Upper lobe of left lung (tissue), 6 donors: ENCODE measurements at regions not wholly inside any gene's neighbourhood (a gene's known extent, or its start where the extent isn't known, plus 50 kb on each side); places are given as distances from the start of the nearest gene placed in this dataset.
A peak's percentile ranks its signal among the peaks of the same experiment; 100 is the strongest.

ENCODE experiments used
- ATAC-seq, 2 donors: fragments of 200-7000 bp; cut with Tn5 transposase; one replicate each; pipeline ENCODE4 v1.9.1; 2022; ENCODE audit warnings: mild to moderate bottlenecking in 2 of 2, moderate library complexity in 2 of 2; ENCODE audit not compliant: low FRiP score in 2 of 2
- DNase-seq, 2 donors: peaks; one replicate each; pipeline ENCODE4 v3.0.0-alpha.2; 2019 to 2020
- H3K27ac ChIP-seq, 4 donors: fragments of 200-600 bp; sonication (generic); one replicate each; pipeline ENCODE4 v1.5.1; 2016 to 2019
- H3K27me3 ChIP-seq, 4 donors: fragments of 200-600 bp; sonication (generic); one replicate each; pipeline ENCODE4 v1.5.1; 2017 to 2019
- H3K36me3 ChIP-seq, 4 donors: fragments of 200-600 bp; sonication (generic); one replicate each; pipeline ENCODE4 v1.5.1; 2016 to 2019
- H3K4me1 ChIP-seq, 4 donors: fragments of 200-600 bp; sonication (generic); one replicate each; pipeline ENCODE4 v1.5.1; 2018 to 2019
- H3K4me3 ChIP-seq, 4 donors: fragments of 200-600 bp; sonication (generic); one replicate each; pipeline ENCODE4 v1.5.1; 2017 to 2019; ENCODE audit warnings: mild to moderate bottlenecking in 2 of 4, moderate library complexity in 1 of 4
- H3K9me3 ChIP-seq, 4 donors: fragments of 200-600 bp; sonication (generic); one replicate each; pipeline ENCODE4 v1.5.1; 2018 to 2019
- EP300 ChIP-seq, 4 donors: sonication (generic); formaldehyde crosslinking; IDR thresholded peaks; one replicate each; pipeline ENCODE4 v1.5.1; 2017; ENCODE audit warnings: antibody characterized with exemption in 4 of 4, control low read depth in 2 of 4
- POLR2A ChIP-seq, 4 donors: fragments of 450-650 bp; IDR thresholded peaks; one replicate each; pipeline ENCODE4 v1.5.1; 2016 to 2017; ENCODE audit warnings: antibody characterized with exemption in 4 of 4, mild to moderate bottlenecking in 2 of 4
- POLR2AphosphoS5 ChIP-seq, 2 donors: sonication (generic); formaldehyde crosslinking; IDR thresholded peaks; one replicate each; pipeline ENCODE4 v1.5.1; 2017; ENCODE audit warnings: antibody characterized with exemption in 2 of 2
- WGBS, 2 donors: methylation state at CpG; one replicate each; pipeline ENCODE4 v1.1.5; 2017 to 2018; 5-methylcytosine and 5-hydroxymethylcytosine counted together
- TF ChIP-seq, protein P1 (sequence below), 6 experiments: fragments of 450-650 bp in 4 of 6; fragments of 200-600 bp in 2 of 6; sonication (generic) in 2 of 6; IDR thresholded peaks; one replicate each; pipeline ENCODE4 v1.5.1; 2016 to 2019; ENCODE audit warnings: antibody characterized with exemption in 6 of 6
- donor health status: DM: no; HTN: no; CAD: no; lungs with moderate emphysema.
- donor health status: DM: no; HTN: yes; CAD: no; lungs with severe emphysema.

DNA sequence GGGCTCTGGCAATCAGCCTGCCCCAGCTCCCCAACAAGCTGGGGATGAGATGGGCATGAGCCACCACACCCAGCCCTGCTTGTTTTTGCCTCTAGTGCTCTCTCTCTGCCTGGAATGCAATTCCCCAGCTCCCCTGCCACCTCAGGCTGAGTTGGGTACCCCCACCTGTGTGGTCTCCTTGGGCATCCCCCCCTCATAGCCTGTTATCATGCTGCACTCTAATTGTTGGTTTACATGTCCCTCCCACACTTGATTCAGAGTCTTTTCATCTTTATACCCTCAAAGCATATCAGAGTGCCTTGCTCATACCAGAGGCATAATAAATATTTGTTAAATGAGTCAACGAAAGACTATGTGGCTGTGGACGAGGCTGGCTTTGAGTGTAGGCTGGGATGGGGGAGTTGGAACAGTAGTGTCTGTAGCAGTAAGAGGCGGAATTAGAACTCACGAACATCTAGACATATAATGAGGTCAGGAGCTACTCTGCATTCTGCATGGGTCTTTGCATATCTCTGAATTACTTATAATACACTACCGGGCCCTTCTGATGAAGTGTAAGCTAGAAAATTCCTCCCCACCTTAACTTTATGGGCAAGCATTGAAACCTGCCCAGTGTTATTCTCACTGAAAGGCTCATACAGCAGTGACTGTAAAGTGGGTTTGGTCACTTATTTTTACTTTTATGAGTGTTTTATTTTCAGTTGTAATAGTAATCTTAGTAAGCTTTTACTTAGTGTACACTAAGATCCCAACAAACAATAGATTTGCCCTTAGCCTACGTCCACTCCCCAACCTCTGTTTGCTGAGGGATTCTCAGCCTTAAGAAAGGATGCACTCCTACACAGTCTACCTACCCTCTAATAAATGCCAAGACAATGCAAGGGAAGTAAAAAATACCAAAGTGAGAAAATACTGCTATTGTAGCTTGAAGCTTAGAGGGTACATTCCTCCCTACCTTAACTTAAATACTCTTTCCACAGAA lies 58.7 kb downstream of the EDN1 start:
- no peak overlapping the region for H3K4me3 ChIP-seq
- H3K27ac ChIP-seq = peak overlapping the region in 1 of 4 donors; percentile 7
- DNase-seq (peak in 1 of 2 donors; percentile 38), ATAC-seq (peak; percentile 50 to 92)
- H3K9me3 ChIP-seq = peaks cover 0 to 14% (median 9%) of the 10 kb centered on the region in 4 donors
- TF ChIP-seq, protein P1, sequence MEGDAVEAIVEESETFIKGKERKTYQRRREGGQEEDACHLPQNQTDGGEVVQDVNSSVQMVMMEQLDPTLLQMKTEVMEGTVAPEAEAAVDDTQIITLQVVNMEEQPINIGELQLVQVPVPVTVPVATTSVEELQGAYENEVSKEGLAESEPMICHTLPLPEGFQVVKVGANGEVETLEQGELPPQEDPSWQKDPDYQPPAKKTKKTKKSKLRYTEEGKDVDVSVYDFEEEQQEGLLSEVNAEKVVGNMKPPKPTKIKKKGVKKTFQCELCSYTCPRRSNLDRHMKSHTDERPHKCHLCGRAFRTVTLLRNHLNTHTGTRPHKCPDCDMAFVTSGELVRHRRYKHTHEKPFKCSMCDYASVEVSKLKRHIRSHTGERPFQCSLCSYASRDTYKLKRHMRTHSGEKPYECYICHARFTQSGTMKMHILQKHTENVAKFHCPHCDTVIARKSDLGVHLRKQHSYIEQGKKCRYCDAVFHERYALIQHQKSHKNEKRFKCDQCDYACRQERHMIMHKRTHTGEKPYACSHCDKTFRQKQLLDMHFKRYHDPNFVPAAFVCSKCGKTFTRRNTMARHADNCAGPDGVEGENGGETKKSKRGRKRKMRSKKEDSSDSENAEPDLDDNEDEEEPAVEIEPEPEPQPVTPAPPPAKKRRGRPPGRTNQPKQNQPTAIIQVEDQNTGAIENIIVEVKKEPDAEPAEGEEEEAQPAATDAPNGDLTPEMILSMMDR (IDR thresholded peaks at IDR 0.05) = no peak
- TF ChIP-seq POLR2AphosphoS5 (IDR thresholded peaks at IDR 0.05) = peak; percentile 20 to 24
- peaks cover 0 to 2% (median under 1%) of the 10 kb centered on the region in 4 donors for H3K4me1 ChIP-seq
- no peaks in the 10 kb centered on the region for H3K27me3 ChIP-seq
- 66 to 71% methylated on average over 6 of the region's 6 CpGs for WGBS, 2 donors
- H3K36me3 ChIP-seq = no peaks in the 10 kb centered on the region

DNA sequence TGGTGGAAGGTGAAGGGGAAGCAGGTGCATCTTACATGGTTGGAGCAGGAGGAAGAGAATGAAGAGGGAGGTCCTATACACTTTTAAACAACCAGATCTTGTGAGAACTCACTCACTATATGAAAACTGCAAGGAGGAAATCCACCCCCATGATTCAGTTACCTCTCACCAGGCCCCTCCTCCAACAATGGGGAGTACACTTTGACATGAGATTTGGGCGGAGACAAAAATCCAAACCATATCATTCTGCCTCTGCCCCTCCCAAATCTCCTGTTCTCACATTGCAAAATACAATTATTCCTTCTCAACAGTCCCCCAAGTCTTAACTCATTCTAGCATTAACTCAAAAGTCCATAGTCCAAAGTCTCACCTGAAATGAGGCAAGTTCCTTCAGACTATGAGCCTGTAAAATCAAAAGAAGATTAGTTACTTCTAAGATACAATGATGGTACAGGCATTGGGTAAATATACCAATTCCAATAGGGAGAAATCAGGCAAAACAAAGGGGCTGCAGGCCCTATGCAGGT lies 60.5 kb downstream of the EDN1 start:
- H3K27me3 ChIP-seq = no peaks in the 10 kb centered on the region
- ATAC-seq = no peak

DNA sequence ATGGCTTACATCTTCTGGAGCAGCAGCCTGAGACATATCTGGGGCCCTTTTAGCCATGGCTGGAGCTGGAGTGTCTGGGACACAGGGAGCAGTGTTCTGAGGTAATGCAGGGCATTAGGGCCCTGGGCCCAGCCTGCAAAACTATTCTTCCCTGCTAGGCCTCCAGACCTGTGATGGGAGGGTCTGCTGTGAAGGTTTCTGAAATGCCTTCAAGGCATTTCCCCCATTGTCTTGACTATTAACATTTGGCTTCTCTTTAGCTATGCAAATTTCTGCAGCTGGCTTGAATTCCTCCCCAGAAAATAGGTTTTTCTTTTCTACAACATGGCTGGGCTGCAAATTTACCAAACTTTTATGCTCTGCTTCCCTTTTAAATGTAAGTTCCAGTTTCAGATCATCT lies 61.5 kb downstream of the EDN1 start:
- no peaks in the 10 kb centered on the region for H3K36me3 ChIP-seq
- H3K4me3 ChIP-seq = no peak overlapping the region
- ATAC-seq = no peak
- TF ChIP-seq, protein P1 (IDR thresholded peaks at IDR 0.05) = no peak
- TF ChIP-seq POLR2A (IDR thresholded peaks at IDR 0.05) (no peak), EP300 (IDR thresholded peaks at IDR 0.05) (no peak), POLR2AphosphoS5 (IDR thresholded peaks at IDR 0.05) (no peak)
- H3K4me1 ChIP-seq = peaks cover 0 to 9% (median 4%) of the 10 kb centered on the region in 4 donors
- no peaks in the 10 kb centered on the region for H3K27me3 ChIP-seq
- H3K9me3 ChIP-seq = peaks cover 0 to 14% (median 9%) of the 10 kb centered on the region in 4 donors
- no peak overlapping the region for H3K27ac ChIP-seq
- no peak for DNase-seq

More for the DNA sequence above, 60.5 kb downstream of the EDN1 start:
- H3K9me3 ChIP-seq = peaks cover 0 to 14% (median 9%) of the 10 kb centered on the region in 4 donors
- H3K4me1 ChIP-seq = peaks cover 0 to 9% (median 4%) of the 10 kb centered on the region in 4 donors
- no peak for DNase-seq
- no peak overlapping the region for H3K27ac ChIP-seq
- H3K36me3 ChIP-seq = no peaks in the 10 kb centered on the region
- TF ChIP-seq POLR2AphosphoS5 (IDR thresholded peaks at IDR 0.05) = no peak
- TF ChIP-seq, protein P1 (IDR thresholded peaks at IDR 0.05) = no peak
- TF ChIP-seq EP300 (IDR thresholded peaks at IDR 0.05) = no peak
- no peak for TF ChIP-seq POLR2A (IDR thresholded peaks at IDR 0.05)
- 100% methylated on average over 1 of the region's 1 CpG for WGBS, 2 donors
- H3K4me3 ChIP-seq = no peak overlapping the region

DNA sequence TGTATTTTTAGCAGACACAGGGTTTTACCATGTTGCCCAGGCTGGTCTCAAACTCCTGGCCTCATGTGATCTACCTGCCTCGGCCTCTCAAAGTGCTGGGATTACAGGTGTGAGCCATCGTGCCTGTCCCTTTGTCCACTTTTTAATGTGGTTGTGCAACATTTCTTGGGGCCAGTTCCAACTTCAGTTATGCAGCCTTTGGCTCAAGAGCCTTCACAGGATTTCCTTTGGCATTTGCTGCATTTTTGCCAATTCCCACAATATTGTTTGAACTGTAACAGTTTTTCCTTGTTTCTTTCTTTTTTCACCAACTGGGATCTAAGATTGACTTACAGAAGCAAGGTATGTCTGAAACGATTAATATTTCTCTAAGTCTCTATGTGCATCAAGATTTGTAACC lies 63.6 kb downstream of the EDN1 start:
- TF ChIP-seq POLR2A (IDR thresholded peaks at IDR 0.05) (no peak), EP300 (IDR thresholded peaks at IDR 0.05) (peak in 1 of 4 donors; percentile 29), POLR2AphosphoS5 (IDR thresholded peaks at IDR 0.05) (no peak)
- TF ChIP-seq, protein P1 (IDR thresholded peaks at IDR 0.05) = no peak
- peak in 1 of 2 donors; percentile 65 for DNase-seq
- H3K4me3 ChIP-seq = no peak overlapping the region
- peaks cover 0 to 14% (median 9%) of the 10 kb centered on the region in 4 donors for H3K9me3 ChIP-seq
- no peak for ATAC-seq
- no peaks in the 10 kb centered on the region for H3K36me3 ChIP-seq
- WGBS, 2 donors = 54 to 66% methylated on average over 3 of the region's 3 CpGs
- peaks cover 0 to 9% (median 4%) of the 10 kb centered on the region in 4 donors for H3K4me1 ChIP-seq
- no peaks in the 10 kb centered on the region for H3K27me3 ChIP-seq
- no peak overlapping the region for H3K27ac ChIP-seq
